ENCODE measurements at regions not wholly inside any gene's neighbourhood (a gene's known extent, or its start where the extent isn't known, plus 50 kb on each side); places are given as distances from the start of the nearest gene placed in this dataset.

- no peak for DNase-seq (ENCODE audit: low spot score)
These were observed 383.3 kb downstream of the BCOR start for GRCh38 chrX:39714471-39714870.

DNA sequence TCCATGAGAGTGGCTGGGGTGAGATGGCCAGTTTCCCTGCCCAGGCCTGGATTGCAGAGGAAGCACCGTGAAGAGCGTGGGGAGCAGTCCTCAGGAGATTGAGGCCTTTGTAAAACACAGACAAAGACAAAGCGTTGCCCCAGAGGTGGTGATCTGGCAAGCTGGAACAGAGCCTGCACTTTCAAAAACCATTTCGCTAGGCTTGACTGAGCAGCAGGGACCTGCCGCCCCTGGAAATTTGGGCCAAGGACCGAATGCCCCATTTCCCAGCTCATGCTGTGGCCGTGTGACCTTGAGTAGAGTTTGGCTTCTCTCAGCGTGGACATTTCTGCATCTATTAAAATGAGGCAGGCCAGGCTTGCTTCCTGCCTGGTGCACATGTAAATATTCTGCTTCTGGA lies 381.4 kb downstream of the BCOR start:
- no peak for DNase-seq (ENCODE audit: low spot score)

- DNase-seq (ENCODE audit: low spot score) = no peak
These were observed 380.8 kb downstream of the BCOR start for GRCh38 chrX:39716802-39717540.

DNA sequence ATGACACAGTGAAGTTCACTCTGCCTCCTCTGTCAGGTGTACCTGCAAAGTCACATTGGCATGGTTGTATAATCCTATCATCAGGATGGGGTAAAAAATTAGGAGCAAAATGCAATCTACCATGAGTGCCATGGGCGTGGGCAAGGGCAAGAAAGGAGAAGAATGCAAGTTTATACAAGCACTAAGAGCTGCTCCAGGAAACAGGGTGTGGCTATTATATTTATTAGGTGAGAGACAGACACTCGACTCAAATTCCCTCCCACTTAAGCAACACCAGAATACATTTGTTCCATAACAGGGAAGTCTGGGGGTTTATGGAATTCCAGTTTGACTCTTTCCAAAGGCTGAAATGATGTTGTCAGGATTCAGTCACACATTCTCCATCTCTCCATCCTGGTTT lies 378.8 kb downstream of the BCOR start:
- no peak for DNase-seq (ENCODE audit: low spot score)

- no peak for DNase-seq (ENCODE audit: low spot score)
These were observed 376.8 kb downstream of the BCOR start for GRCh38 chrX:39720945-39721344.

- no peak for DNase-seq (ENCODE audit: low spot score)
These were observed 376.0 kb downstream of the BCOR start for GRCh38 chrX:39721566-39722279.

DNA sequence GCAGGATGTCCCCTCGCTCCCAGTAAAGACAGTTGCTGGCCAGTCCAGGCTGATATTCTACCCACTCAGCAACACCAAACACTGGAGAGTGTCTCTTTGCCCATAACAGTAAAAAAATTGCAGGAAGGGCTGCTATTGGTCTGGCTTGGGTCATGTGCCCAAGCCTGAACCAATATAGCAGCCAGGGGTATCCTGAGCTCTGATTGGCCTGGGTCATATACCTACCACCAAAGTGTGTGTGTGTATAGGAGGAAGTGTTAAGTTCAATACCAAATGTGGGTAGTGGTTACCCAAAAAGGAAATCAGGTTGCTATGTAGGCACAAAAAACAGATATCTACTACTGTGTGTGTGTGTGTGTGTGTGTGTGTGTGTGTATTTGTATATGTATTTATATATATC lies 373.2 kb downstream of the BCOR start:
- DNase-seq (ENCODE audit: low spot score) = no peak

GRCh38 chrX:39725114-39725513 lies 372.6 kb downstream of the BCOR start:
- DNase-seq (ENCODE audit: low spot score) = no peak

- peak; percentile 68 for DNase-seq (ENCODE audit: low spot score)
These were observed 371.7 kb downstream of the BCOR start for GRCh38 chrX:39725928-39726619.

GRCh38 chrX:39726771-39727170 lies 371.0 kb downstream of the BCOR start:
- peak; percentile 44 for DNase-seq (ENCODE audit: low spot score)

DNA sequence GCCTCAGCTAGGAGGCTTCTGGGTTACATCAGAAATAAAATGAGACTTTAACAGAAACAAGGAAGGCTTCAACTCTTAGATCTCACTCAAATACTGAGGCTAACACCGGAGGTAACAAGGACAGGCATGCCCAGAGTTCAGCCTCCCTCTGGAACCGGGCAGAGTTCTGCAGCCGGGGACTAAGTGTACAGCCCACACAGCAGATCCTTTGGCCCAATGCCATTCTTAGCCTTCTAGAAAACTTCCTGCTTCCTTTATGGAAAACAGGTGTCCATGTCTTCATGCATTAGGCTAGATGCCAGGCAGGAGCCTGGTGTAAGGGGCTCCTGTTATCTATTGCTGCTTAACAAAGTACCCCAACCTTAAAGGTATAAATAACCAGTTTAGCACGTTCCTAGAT lies 369.7 kb downstream of the BCOR start:
- DNase-seq (ENCODE audit: low spot score) = no peak

DNA sequence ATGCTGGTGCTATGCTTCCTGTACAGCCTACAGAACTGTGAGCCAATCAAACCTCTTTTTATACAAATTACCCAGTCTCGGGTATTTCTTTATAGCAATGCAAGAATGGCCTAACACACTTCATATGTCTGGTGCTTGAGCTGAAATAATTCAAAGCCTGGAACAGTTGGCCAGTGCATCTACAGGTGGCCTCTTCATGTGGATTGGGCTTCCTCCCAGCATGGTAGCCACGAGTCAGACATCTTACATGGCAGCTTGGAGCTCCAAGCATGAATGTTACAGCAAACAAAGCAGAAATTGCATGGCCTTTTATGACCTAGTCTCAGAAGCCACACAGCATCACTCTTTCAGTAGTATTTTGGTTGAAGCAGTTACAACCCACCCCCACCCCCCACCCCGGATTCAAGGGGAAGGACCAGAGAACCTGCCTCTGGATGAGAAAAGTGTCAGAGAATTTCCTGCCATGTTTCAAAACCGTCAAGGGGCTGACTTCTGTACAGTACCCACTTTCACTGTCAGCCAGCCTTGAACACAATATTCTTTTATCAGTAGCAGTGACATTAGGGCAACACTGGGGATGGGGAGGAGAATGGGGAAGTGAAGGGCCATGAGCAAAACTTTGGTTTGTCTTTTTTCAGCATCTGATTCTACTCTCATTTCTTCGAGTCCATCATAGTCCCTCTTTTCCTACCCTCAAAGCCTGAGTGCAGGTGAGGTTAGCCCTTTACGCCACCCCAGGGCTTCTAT lies 368.7 kb downstream of the BCOR start:
- DNase-seq (ENCODE audit: low spot score) = no peak

GRCh38 chrX:39729981-39730661 lies 367.6 kb downstream of the BCOR start:
- DNase-seq (ENCODE audit: low spot score) = peak; percentile 89

GRCh38 chrX:39730662-39731329 lies 367.0 kb downstream of the BCOR start:
- peak; percentile 88 for DNase-seq (ENCODE audit: low spot score)

DNA sequence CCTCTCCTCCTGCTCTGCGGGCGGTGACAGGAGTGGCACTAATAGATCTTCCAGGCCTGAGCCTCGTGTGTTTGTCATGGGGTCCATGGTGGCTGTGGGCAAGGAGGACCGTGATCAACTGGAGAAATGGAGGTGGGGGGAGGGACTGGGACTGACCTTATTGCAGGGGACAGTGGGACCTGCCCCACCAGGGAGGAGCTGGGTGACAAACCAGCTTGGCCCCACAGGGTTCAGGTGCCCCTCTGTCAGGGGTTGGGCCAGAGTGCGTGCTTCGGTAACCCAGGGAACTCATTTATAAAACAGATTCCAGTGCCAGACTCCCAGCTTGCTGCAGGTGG lies 366.5 kb downstream of the BCOR start:
- no peak for DNase-seq (ENCODE audit: low spot score)

GRCh38 chrX:39731735-39732134 lies 366.0 kb downstream of the BCOR start:
- no peak for DNase-seq (ENCODE audit: low spot score)

GRCh38 chrX:39733745-39734144 lies 364.0 kb downstream of the BCOR start:
- DNase-seq (ENCODE audit: low spot score) = no peak

- DNase-seq (ENCODE audit: low spot score) = no peak
These were observed 363.5 kb downstream of the BCOR start for GRCh38 chrX:39734174-39734776.

- DNase-seq (ENCODE audit: low spot score) = peak; percentile 13
These were observed 361.2 kb downstream of the BCOR start for GRCh38 chrX:39736216-39737211.

DNA sequence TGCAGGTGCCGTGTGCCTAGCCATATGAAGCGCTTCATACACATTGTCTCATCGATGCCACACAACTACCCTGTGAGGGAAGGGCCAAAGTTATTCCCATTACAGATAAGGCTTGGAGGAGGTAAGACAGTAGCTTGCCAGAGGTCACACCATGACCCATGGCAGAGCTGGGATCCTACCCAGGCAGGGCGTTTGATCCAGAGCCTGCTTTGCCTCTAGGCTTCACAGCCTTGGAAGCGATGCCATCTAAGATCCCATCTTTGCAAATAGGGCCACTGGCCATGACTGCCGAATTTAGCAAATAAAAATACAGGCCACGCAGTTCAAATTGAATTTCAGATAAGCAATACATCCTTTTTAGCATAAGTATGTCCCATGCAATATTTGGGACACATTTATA lies 358.2 kb downstream of the BCOR start:
- no peak for DNase-seq (ENCODE audit: low spot score)
